ENCODE measurements at regions not wholly inside any gene's neighbourhood (a gene's known extent, or its start where the extent isn't known, plus 50 kb on each side); places are given as distances from the start of the nearest gene placed in this dataset.

DNA sequence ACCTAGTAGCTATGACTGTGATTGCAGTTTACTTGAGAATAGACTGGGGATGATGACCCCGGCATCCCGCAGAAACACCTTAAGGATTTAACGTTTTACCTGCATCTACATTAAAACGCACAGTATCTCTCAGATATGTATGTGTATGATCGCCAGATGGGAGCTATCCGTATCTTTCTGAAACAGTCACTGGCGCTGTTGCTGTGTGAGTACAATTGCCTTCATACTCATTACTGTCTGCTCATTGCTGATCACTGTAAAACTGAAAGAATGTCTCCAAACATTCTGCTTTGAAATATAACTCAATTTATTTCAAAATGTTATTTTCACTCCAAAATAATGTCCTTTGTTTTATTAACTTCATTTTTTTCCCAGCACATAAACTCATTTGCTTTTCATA is 388.9 kb upstream of the AKR1E2 start:
- Histone ChIP-seq H3K4me1 (replicated peaks in 1 of 2; ENCODE audit: control insufficient read depth in 2 of 2, insufficient read depth in 2 of 2, low read length in 2 of 2) (no peaks in the 10 kb centered on the region), H4K20me1 (replicated peaks; ENCODE audit: control insufficient read depth, insufficient read depth, low read length) (no peaks in the 10 kb centered on the region), H3K9ac (ENCODE audit: insufficient read depth in 1 of 2, low read depth in 2 of 2, low read length in 2 of 2) (no peak overlapping the region), H3K36me3 (ENCODE audit: control insufficient read depth, insufficient read depth, low read length) (no peaks in the 10 kb centered on the region), H3K9me3 (replicated peaks; ENCODE audit: control insufficient read depth, insufficient read depth, low read depth, low read length) (no peaks in the 10 kb centered on the region), H3K4me3 (no peak overlapping the region), H3K27ac (ENCODE audit: extremely low read depth, low read depth, low read length) (no peak overlapping the region), H3K27me3 (ENCODE audit: control insufficient read depth in 2 of 2, insufficient read depth in 2 of 2, low read length in 2 of 2) (peaks cover 0 to 9% of the 10 kb centered on the region in 2 experiments; a peak in 3 of 5 replicates), H3K79me2 (ENCODE audit: control insufficient read depth, insufficient read depth, low read length) (no peaks in the 10 kb centered on the region), H2AFZ (ENCODE audit: low read depth, low read length) (no peak overlapping the region), H3K9me1 (ENCODE audit: control insufficient read depth, insufficient read depth, low read length) (no peaks in the 10 kb centered on the region), H3K4me2 (ENCODE audit: insufficient read depth, low read length) (no peak overlapping the region)
- ATAC-seq (no peak), DNase-seq (ENCODE audit: extremely low read depth in 1 of 4, low spot score in 3 of 4) (no peak), FAIRE-seq (no peak)
- POLR2A ChIA-PET, result interaction anchor here (1.0 kb wide), 1 partner anchor 19 kb away, joined by 4 read pairs; no protein-coding TSS in a partner anchor
- intact Hi-C loops (cut with micrococcal nuclease) (no loop called here), in situ Hi-C loops (cut with MboI) (no loop called here)
- TF ChIP-seq MTF1 (CRISPR knock-in tag; IDR thresholded peaks at IDR 0.05; ENCODE audit: borderline replicate concordance), result no peak
- no peak for TF ChIP-seq TRIM24 (IDR thresholded peaks at IDR 0.05)
- no peak for TF ChIP-seq NFYB (IDR thresholded peaks at IDR 0.05; ENCODE audit: extremely low read depth, insufficient read length)
- no peak for TF ChIP-seq MAFF (IDR thresholded peaks at IDR 0.05; ENCODE audit: low read length)
- no peak for TF ChIP-seq MCM5 (IDR thresholded peaks at IDR 0.05; ENCODE audit: low read depth)
- TF ChIP-seq, protein P1, sequence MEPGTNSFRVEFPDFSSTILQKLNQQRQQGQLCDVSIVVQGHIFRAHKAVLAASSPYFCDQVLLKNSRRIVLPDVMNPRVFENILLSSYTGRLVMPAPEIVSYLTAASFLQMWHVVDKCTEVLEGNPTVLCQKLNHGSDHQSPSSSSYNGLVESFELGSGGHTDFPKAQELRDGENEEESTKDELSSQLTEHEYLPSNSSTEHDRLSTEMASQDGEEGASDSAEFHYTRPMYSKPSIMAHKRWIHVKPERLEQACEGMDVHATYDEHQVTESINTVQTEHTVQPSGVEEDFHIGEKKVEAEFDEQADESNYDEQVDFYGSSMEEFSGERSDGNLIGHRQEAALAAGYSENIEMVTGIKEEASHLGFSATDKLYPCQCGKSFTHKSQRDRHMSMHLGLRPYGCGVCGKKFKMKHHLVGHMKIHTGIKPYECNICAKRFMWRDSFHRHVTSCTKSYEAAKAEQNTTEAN (CRISPR knock-in tag; IDR thresholded peaks at IDR 0.05), result no peak
- no peak for TF ChIP-seq BMI1 (IDR thresholded peaks at IDR 0.05; ENCODE audit: low read length)
- no peak for TF ChIP-seq MGA (IDR thresholded peaks at IDR 0.05)
- TF ChIP-seq RFX5 (IDR thresholded peaks at IDR 0.05; ENCODE audit: low read depth, low read length), result no peak
- BruUV-seq (replicated peaks), result no TSS peak
- CTCF ChIA-PET (ENCODE audit: low intra/inter-chr PET ratio), result no interaction called here
- 0% methylated on average over 7 of the region's 7 CpGs for WGBS (ENCODE audit: insufficient coverage, low coverage, missing lambda C conversion rate)

All from K562 (cell line).